ENCODE measurements at regions not wholly inside any gene's neighbourhood (a gene's known extent, or its start where the extent isn't known, plus 50 kb on each side); places are given as distances from the start of the nearest gene placed in this dataset.

- TF ChIP-seq CTCF (IDR thresholded peaks at IDR 0.05; ENCODE audit: insufficient read depth, low read length, poor library complexity, severe bottlenecking): peak; percentile 25
- Histone ChIP-seq H3K27me3 (ENCODE audit: control insufficient read depth, insufficient read depth, low read length) (peaks cover 74% of the 10 kb centered on the region), H3K36me3 (ENCODE audit: control insufficient read depth, insufficient read depth, low read length) (no peaks in the 10 kb centered on the region), H3K4me3 (ENCODE audit: low read depth, low read length) (no peak overlapping the region)
- no peak for DNase-seq (ENCODE audit: low read depth)
These were observed 74.5 kb downstream of the INSIG1 start for GRCh38 chr7:155371884-155372781.

- no peak for TF ChIP-seq CTCF (IDR thresholded peaks at IDR 0.05; ENCODE audit: insufficient read depth, low read length, poor library complexity, severe bottlenecking)
- Histone ChIP-seq H3K4me3 (ENCODE audit: low read depth, low read length) (no peak overlapping the region), H3K27me3 (ENCODE audit: control insufficient read depth, insufficient read depth, low read length) (peaks cover 81% of the 10 kb centered on the region), H3K36me3 (ENCODE audit: control insufficient read depth, insufficient read depth, low read length) (no peaks in the 10 kb centered on the region)
- no peak for DNase-seq (ENCODE audit: low read depth)
These were observed 75.2 kb downstream of the INSIG1 start for GRCh38 chr7:155372782-155373358.

GRCh38 chr7:155373359-155374273, 75.9 kb downstream of the INSIG1 start:
- no peak for TF ChIP-seq CTCF (IDR thresholded peaks at IDR 0.05; ENCODE audit: insufficient read depth, low read length, poor library complexity, severe bottlenecking)
- Histone ChIP-seq H3K27me3 (ENCODE audit: control insufficient read depth, insufficient read depth, low read length) (peaks cover 89% of the 10 kb centered on the region), H3K36me3 (ENCODE audit: control insufficient read depth, insufficient read depth, low read length) (no peaks in the 10 kb centered on the region), H3K4me3 (ENCODE audit: low read depth, low read length) (no peak overlapping the region)
- no peak for DNase-seq (ENCODE audit: low read depth)

GRCh38 chr7:155374276-155375252, 76.9 kb downstream of the INSIG1 start:
- no peaks in the 10 kb centered on the region for H3K36me3 ChIP-seq (ENCODE audit: control insufficient read depth, insufficient read depth, low read length)
- peaks cover 93% of the 10 kb centered on the region for H3K27me3 ChIP-seq (ENCODE audit: control insufficient read depth, insufficient read depth, low read length)
- no peak for TF ChIP-seq CTCF (IDR thresholded peaks at IDR 0.05; ENCODE audit: insufficient read depth, low read length, poor library complexity, severe bottlenecking)
- H3K4me3 ChIP-seq (ENCODE audit: low read depth, low read length): no peak overlapping the region
- DNase-seq (ENCODE audit: low read depth): no peak

Measured in kidney epithelial cell (primary cell).